ENCODE measurements at regions not wholly inside any gene's neighbourhood (a gene's known extent, or its start where the extent isn't known, plus 50 kb on each side); places are given as distances from the start of the nearest gene placed in this dataset.
"Not testable (repeated sequence)": the region's sequence is repeated elsewhere in the genome, so short reads cannot be mapped to it uniquely, and the experiment has no call there.

DNA sequence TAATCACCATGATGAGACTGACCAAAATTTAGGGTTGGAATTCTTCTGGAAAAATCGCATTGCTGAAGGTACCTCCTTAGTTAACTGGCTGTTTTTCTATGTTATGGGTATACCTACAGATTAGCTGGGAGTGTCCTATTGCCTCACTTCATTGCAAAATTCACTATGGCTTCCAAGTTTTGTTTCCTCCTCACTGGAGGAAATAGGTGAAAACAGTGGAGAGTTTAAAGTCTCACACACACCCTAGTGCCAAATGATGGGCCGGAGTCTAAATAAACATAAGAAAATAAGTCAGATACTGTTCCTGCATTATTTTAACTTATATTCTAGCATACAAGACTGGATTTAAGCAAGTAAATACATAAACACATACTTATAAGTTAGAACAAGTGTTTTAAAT lies 98.2 kb downstream of the AHR start:
- DNase-seq (ENCODE audit: low read depth) = no peak

DNA sequence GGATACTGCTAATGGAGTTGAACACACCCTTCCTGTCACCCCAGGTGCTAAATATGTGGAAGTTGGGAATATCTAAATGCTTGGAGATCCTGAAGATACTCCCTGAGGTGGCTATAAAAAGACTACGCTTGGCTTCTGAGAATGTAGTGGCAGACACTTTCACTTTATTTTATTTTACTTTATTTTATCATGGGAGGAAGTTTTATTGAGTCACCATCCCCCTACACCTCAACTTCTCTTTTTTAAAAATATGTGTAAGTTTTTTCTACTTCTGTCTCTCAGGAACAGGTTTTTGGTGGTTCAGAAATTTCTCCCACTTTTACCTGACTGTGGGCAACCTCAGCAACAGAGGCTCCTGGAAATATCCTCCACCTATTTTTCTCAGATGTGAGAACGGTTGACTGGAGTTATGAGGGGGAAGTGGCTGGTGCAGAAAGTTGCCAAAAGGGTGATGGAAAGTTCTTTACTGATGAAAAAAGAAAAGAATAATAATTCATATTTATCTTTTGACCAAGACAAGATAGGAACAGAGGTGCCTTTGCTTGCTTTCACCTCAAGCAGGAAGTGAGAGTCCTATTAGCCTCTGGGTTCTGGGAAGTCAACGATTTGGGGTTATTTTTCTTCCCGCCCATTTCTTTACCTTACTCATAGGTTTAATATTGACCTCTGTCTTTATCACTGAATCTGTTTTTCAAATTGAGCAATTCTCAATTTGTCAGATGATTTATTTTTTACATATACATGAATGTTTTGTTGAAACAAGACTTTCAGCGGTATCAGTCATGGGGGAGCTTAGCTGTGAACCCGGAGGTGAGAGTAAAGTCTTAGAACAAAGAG lies 103.6 kb downstream of the AHR start:
- DNase-seq (ENCODE audit: low read depth) = no peak

DNA sequence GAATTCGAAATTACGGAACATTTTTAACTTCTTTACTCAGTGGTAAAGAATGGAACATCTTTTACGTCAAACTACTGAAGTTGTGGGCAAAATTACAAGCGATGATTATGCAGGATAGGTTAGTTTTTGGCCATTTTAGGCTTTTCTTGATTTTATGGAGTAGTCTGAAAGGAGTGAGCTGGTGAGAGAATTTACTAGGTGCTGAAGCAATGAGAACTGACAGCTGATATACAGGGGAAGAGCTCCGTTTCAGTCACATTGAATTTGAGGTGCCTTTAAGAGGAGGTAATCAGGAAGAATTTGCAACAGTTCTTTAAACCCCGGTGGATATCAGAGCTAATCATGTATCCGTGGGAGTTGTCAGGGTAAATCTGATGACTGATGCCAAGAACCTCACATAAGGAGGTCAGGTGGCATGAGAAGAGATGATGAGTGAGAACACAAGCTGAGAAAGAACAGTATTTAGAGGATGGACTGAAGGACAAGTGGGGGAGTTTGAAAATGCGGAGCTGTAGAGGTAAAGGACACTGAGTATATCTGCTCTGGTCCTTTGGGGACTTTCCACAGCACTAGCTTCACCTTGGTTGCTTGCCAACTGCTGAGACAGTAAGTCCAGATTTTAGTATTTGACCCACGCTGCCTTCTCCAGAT lies 104.3 kb downstream of the AHR start:
- no peak for DNase-seq (ENCODE audit: low read depth)

DNA sequence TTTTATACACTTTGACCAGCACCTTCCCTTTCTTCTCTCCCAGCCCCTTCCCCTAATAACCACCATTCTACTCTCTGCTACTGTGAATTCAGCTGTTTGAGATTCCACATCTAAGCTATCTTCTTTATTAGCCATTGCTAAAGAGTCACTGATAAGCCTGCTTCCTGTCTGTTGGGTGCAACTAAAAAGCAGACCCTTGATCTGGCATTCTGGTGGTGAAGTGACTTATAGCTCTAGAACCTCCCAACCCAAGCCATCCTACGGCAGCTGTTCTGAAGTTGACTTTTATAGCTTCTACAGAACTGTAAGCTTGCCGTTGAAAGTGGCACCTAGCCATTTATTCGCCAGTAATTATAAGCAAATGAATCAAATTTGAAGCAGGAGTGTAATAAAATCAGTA lies 105.6 kb downstream of the AHR start:
- no peak for DNase-seq (ENCODE audit: low read depth)

DNA sequence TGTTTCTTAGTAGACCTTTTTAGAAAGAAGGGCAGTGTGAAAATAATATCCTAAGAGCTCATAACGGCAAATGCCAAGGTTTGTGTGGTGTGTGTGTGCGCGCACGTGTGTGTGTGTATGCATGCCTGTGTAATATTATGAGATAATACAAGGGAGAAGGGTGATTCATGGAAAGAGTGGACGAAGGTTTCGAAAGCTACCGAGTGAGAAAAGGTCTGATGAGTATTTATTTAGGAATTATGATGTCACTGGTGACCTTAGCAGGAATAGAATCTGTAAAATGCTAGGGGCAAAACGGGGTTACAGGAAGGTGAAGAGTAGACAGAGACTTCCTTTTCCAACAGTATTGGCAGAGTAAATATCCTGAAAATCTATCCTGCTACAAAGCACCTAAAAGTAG lies 107.3 kb downstream of the AHR start:
- DNase-seq (ENCODE audit: low read depth) = peak; percentile 53

DNA sequence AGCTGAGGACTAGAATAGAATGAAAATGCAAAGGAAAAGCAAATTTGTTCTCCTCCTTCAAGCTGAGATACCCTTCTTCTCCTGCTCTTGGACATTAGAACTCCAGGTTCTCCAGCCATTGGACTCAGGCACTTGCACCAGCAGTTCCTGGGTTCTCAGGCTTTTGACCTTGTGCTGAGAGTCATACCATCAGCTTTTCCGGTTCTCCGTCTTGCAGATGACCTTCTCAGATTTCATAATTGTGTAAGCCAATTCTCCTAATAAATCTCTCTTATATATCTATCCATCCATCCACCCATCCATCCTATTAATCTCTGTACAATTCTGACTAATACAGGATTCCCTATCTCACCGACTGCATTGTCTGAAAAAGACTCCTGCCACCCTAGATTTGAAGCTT lies 108.3 kb downstream of the AHR start:
- DNase-seq (ENCODE audit: low read depth) = no peak

DNA sequence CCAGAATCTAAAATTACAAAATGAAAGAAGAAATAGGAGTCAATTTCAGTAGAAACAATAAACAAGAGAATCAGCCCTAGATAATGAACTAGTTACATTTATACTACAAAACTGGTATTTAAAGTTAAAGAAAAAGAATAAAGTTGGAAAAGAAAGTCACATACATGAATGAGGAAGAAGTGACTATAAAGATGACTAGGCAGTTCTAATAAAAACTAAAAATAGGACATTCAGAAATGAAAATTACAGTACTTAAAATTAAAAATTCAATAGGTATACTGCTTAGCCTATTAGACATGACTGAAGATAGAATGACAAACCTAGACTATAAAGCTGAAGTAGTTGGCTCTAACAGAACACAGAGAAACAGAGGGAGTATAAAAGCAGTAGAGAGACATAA lies 108.8 kb downstream of the AHR start:
- no peak for DNase-seq (ENCODE audit: low read depth)

DNA sequence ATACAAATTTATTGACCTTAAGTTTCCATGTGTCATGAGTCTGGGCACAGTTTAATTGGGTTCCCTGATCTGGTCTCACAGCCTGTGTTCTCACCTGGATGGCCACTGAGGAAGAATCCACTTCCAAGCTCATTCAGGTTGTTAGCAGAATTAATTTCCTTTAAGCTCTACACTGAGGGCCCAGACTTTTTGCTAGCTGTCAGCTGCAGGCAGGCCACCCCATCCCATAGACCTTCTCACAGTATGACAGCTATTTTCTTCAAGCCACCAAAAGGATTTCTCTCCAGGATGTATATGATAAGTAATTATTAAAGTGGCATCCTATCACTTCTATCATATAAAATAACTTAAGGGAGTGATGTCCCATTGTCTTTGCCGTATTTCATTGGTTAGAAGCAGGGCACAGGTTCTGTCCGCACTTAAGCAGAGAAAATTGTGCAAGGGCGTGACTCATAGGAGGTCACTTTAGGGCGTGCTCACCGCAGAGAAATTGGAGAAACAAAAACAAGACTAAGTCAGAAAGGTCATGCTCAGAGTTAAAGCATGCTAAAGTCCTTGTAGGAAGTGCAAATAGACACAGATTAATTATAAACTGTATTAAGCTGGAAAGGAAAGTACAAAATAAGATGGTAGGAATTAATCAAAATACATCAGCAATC lies 109.9 kb downstream of the AHR start:
- DNase-seq (ENCODE audit: low read depth) = peak; percentile 76

DNA sequence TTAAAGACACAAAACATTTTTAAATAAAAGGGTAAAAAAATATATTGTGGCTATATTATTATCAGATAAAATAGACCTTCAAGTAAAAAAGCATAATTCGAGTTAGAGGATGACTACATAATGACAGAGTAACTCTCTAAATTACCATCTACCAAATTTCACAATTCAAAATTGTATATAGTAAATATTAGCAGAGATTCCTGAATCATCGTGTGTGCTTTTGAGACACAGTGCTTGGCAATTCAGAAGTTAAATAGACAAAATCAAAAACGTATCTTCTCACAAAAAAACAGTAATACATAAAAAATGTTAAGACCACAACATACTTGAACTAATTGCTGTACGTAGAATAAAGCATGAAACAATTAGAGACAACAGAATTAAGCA lies 110.4 kb downstream of the AHR start:
- DNase-seq (ENCODE audit: low read depth) = no peak

DNA sequence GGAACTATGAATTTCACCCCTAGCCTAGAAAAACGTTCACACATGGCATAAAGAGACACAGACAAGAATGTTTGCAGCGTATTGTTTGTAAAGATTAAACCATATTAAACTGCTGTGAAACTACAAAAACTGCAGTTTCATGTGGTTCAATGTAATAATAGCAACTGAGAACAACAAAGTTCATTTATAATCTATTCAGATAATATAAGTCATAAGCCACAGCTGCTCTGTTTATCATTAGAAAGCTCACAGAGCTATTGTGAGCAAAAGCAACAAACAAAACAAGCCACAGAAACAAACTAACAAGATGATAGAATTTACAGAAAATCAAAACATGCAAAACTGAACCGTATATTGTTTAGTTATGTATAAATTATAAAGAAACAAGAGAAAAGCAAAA lies 113.5 kb downstream of the AHR start:
- no peak for DNase-seq (ENCODE audit: low read depth)

DNA sequence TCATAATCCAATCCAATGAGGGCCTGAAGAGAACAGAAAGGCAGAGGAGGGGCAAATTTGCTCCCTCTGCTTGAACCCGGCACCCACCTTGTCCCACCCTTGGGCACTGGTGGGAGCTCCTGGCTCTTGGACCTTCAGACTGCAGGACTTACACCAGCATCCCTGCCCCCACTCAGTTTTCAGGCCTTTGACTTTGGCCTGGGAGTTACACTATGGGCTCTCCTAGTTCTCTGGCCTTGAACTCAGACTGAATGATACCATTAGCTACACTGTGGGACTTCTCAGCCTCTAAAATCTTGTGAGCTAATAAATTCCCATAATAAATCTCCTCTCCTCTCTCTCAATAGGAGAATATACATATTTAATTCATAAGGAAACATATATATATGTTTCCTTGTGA lies 114.4 kb downstream of the AHR start:
- DNase-seq (ENCODE audit: low read depth) = no peak

DNA sequence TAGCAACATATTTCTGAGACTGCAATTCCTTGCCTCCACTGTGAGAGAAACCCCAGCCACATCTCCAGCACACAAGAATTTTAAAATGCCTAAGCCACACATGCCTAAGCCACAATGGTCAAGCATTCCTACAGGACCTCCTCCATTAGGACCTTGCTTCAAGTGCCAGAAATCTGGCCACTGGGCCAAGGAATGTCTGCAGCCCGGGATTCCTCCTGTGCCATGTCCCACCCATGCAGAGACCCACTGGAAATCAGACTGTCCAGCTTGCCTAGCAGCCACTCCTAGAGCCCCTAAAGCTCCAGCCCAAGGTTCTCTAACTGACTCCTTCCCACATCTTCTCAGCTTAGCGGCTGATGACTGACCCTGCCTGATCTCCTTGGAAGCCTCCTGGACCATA lies 117.5 kb downstream of the AHR start:
- DNase-seq (ENCODE audit: low read depth) = no peak

DNA sequence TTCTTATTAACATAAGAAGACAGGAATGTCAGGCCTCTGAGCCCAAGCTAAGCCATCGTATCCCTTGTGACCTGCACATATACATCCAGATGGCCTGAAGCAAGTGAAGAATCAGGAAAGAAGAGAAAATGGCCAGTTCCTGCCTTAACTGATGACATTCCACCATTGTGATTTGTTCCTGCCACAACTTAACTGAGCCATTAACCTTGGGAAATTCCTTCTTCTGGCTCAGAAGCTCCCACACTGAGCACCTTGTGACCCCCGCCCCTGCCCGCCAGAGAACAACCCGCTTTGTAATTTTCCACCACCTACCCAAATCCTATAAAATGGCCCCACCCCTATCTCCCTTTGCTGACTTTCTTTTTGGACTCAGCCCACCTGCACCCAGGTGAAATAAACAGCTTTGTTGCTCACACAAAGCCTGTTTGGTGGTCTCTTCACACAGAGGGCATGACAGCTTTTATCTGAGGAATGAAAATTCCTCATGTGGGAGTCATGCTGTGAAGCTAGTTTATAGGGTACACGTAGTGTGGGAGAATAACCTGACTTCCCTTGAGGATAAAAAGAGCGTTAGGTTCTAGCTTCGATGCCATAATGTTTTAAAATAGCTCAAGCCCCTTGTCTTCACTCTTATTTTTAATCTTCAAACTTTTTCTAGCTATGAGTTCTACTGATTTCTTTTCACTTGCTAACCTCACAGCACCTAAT lies 122.0 kb downstream of the AHR start:
- not testable (repeated sequence) for DNase-seq (ENCODE audit: low read depth)

DNA sequence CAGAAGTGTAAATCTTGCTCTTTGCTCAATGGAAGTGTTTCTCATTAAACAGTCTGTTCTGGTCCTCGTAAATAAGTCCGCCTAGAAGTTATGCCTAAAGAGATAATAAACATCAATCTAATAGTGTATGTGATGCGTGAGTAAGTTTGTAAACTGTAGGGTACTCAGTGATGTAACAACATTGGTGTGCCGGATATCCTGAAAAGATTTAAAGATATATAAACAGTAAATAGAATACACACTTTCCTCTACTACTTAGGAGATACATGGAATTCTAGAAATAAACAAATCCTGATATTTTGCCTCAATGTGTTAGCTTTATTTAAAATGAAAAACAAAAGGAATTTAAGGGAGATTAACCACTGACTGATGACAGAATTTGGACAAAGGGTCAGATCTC lies 123.5 kb downstream of the AHR start:
- no peak for DNase-seq (ENCODE audit: low read depth)

DNA sequence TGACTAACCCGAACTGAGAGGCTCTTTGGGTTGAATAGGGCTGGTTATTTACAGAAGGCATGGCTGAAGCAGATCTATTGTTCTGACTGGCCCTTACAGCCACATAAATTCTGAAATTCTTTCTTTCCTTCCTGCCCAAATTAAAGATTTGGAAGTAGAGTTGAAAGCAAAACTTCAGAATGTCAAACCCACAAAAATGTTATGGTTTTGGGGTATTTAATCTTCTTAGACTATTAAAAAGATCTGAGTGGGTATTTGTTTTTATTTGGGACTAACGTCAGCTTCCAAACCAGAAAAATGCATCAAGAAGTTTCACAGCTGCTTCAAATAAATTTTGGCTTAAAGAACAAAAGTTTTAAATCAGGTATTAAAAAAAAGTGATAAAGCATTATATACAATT lies 124.5 kb downstream of the AHR start:
- no peak for DNase-seq (ENCODE audit: low read depth)

DNA sequence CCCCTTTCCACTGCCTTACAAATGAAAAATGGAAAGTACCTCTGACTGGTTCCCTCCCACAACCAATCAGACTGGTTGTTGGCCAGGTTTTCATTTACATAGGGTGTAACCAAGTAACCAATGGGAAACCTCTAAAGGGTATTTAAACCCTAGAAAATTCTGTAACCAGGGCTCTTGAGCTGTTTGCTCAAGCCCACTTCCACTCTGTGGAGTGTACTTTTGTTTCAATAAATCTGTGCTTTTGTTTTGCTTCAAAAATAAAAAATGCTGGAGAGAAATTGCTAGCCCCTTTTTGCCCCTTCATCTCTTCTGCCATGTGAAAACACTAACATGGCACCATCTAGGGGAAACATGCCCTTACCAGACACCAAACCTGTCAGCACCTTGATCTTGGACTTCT lies 129.5 kb downstream of the AHR start:
- no peak for DNase-seq (ENCODE audit: low read depth)

DNA sequence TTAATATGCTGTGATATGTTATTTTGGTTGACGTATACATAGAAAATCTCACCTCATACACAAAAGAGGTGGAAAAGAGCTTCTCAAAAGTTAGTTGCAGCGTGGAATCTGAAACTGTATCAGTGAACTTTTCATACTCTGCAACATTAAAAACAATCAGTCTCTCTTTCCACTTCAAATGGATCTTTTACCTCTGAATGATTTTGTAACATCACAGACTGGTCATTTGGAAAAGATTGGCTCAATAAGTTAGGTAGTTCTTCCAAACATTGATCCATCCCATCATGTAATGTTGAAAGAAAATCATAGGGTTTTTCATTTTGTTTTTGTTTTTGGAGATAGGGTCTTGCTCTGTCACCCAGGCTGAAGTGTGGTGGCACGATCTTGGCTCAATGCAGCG lies 131.1 kb downstream of the AHR start:
- DNase-seq (ENCODE audit: low read depth) = no peak

DNA sequence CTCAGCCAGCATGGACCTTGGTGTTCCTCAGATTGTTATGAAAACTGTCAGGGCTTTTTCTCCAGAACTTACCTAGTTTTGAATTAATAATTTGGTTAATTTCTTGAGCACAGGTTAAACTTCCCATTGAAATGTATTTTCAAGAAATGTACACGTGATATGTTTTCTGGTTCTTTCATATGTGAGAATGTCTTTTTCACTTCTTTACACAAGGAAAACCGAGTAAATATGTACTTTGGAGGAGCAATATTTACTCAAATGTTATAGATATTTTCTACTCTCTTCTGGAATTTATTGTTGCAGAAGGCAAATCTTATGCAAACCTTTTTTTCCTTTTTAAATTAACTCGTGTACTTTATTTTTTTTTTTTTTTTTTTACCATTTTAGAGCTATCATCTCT lies 134.3 kb downstream of the AHR start:
- no peak for DNase-seq (ENCODE audit: low read depth)

DNA sequence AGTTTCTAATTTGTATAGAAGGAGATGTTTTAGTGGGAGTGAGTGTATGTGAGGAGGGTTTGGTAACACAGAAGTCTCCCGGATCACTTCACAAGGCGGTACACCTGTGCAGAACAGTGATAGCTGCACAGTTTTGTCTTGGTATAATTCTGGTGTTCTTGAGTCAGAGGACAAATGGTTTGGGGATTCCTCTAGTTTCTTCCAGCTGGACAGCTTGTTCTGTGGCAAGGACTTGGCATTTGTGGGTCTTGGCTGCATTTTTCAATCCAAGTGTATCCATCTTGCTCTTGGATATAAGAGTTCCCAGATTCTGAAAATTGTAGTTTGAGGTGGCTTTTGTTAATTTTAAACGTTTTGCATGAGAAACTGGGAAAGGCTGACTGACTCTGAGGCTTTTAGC lies 135.7 kb downstream of the AHR start:
- DNase-seq (ENCODE audit: low read depth) = no peak

DNA sequence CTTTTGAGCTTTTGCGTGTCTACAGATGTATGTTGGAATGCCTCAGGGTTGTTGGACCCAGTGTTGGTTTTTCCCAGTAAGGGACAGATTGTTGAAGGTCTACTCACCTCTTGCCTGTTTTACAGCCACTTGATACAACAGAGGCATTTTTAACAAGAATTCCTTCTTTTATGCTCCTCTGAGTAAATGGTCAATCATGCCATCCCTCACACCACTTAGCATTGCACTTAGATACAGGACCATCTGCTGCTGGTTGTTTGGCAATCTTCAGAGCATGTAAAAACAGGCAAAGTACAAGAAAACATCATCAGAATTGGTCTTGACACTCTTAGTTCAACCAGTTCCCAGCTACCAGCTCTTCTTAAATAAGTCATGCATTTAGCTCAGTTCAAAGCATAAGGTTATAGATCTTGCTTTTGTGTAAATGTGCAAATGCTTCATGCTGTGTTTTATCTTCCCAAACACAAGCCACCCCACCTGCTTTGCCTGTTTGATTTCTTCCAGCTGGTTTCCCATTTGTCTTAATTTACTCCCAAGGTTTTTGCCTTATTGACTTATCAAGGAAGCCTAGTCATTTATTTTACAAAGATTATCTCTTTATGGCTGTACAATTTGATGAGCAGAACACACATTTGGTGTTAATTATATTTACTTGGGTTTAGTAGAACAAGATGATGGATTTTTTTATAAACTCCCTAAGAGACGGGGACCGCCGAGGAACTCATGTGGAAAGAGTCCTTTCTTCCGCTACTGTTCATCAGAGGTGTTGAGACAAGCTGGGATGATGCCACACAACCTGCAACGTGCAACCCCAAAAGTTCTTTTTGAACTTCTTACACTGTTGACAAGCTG lies 136.6 kb downstream of the AHR start:
- no peak for DNase-seq (ENCODE audit: low read depth)

DNA sequence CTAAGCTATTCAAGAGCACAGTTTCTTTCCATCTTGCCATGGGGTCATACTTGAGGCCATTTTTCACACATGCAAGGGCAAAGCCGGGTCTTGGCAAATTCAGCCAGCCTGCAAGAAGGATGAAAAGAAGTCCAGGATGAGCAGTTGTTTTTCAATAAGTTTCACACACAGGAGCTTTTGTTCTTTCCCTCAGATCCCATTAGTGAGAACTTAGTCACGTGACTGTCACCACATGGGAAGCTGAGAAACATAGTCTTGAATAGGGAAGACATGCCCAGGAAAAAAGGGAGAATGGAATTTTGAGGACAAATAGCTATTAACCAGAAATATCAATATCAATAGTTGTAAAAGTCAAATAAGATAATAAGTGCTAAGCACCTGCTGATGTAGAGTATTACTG lies 137.7 kb downstream of the AHR start:
- DNase-seq (ENCODE audit: low read depth) = no peak

DNA sequence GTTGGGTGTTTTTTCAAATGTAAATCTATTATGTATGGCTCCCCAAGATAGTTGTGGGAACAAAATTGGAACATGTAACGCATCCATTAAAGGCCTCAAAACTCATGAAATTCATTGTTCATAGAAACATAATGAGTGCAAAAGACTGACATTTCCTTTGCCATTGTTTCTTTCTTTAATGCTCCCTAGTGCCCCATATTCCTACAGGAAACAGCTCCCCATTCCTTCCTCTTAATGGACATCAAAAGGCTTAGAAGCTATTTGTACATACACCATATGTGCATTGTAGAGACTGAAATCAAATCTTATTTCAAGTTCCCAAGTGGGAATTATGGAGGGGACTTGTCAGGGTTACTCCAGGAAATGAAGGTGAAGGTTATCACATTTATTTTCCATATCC lies 139.1 kb downstream of the AHR start:
- DNase-seq (ENCODE audit: low read depth) = no peak

Data from HS-27A (cell line).